ENCODE measurements at regions not wholly inside any gene's neighbourhood (a gene's known extent, or its start where the extent isn't known, plus 50 kb on each side); places are given as distances from the start of the nearest gene placed in this dataset.

GRCh38 chr9:89549031-89549644 lies 51.2 kb upstream of the SEMA4D start:
- intact Hi-C loops (cut with DNase I; ENCODE audit: low total_unique reads): loop anchor here (10.0 kb wide), 1 partner anchor 64 kb away; no protein-coding TSS in a partner anchor

GRCh38 chr9:89548071-89548638 lies 50.2 kb upstream of the SEMA4D start:
- Histone ChIP-seq H3K4me3 (no peak overlapping the region), H3K27me3 (replicated peaks in 1 of 7) (no peaks in the 10 kb centered on the region), H3K36me3 (no peaks in the 10 kb centered on the region), H3K27ac (peak overlapping the region in 2 of 8 donors; percentile 38 to 59), H3K9me3 (peaks cover 0 to 27% (median 24%) of the 10 kb centered on the region in 8 donors), H3K4me1 (peaks cover 0 to 31% (median 15%) of the 10 kb centered on the region in 6 donors)
- DNase-seq: no peak
- WGBS, 5 donors: 80 to 84% (median 83%) methylated on average over 9 of the region's 9 CpGs
- TF ChIP-seq POLR2A (IDR thresholded peaks at IDR 0.05): no peak
- TF ChIP-seq POLR2AphosphoS5 (IDR thresholded peaks at IDR 0.05): no peak
- TF ChIP-seq CTCF (IDR thresholded peaks at IDR 0.05 in 8 of 11, conservative IDR thresholded peaks at IDR 0.05 in 3 of 11): no peak
- intact Hi-C loops (cut with DNase I; ENCODE audit: low total_unique reads): loop anchor here (10.0 kb wide), 1 partner anchor 63 kb away; no protein-coding TSS in a partner anchor

More at GRCh38 chr9:89549031-89549644, 51.2 kb upstream of the SEMA4D start:
- TF ChIP-seq CTCF (IDR thresholded peaks at IDR 0.05 in 8 of 11, conservative IDR thresholded peaks at IDR 0.05 in 3 of 11) (peak; percentile 94 to 99 (median 96)), POLR2A (IDR thresholded peaks at IDR 0.05) (no peak), POLR2AphosphoS5 (IDR thresholded peaks at IDR 0.05) (peak; percentile 23 to 90 (median 76))
- Histone ChIP-seq H3K9me3 (peaks cover 0 to 27% (median 24%) of the 10 kb centered on the region in 8 donors), H3K27me3 (replicated peaks in 1 of 7) (no peaks in the 10 kb centered on the region), H3K36me3 (no peaks in the 10 kb centered on the region), H3K4me3 (no peak overlapping the region), H3K27ac (peak overlapping the region in 3 of 8 donors; percentile 31 to 59 (median 38)), H3K4me1 (peaks cover 0 to 30% (median 17%) of the 10 kb centered on the region in 6 donors)
- 20 to 25% (median 23%) methylated on average over 5 of the region's 5 CpGs for WGBS, 5 donors
- DNase-seq: peak; percentile 96
